ENCODE measurements at regions not wholly inside any gene's neighbourhood (a gene's known extent, or its start where the extent isn't known, plus 50 kb on each side); places are given as distances from the start of the nearest gene placed in this dataset.
A peak's percentile ranks its signal among the peaks of the same experiment; 100 is the strongest.

DNA sequence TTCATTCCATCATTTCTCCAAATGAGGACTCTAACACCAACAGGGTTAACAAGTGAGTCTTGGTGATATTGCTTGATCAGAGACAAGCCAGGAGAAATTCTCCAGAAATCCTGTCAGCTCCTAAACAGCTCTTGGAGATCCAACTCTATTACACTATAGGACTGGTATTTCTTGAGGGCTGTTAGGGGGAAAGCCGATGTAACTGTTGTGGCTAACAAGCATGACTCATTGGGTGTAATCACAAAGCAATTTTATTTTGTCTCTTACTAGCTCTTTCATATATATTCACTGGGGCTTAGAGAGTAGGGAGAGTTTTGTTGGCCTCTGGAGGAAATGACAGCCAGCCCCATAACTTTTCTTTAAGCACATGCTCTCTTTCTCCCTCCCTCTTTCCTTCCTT is 613.7 kb upstream of the USP9Y start:
- DNase-seq, result peak; percentile 67
